Stimulated activated memory B cell treated with anti-CD40 and anti-IgM and Interleukin-4, amounts not matched to agents 10 μg/mL and 1 μg/mL and 100 μg/mL, for 72 hours (primary cell): ENCODE measurements at regions not wholly inside any gene's neighbourhood (a gene's known extent, or its start where the extent isn't known, plus 50 kb on each side); places are given as distances from the start of the nearest gene placed in this dataset.

Source experiments
- ATAC-seq: fragments of 150-1000 bp; cut with Tn5 transposase; 2 replicates; pipeline ENCODE4 v1.10.0; 2021
- H3K27ac Mint-ChIP-seq: one replicate; pipeline ENCODE4 v1.8.0; 2022; ENCODE audit warnings: mild to moderate bottlenecking, mixed read lengths
- H3K27me3 Mint-ChIP-seq: one replicate; pipeline ENCODE4 v1.8.0; 2022; ENCODE audit warnings: mixed read lengths
- H3K36me3 Mint-ChIP-seq: one replicate; pipeline ENCODE4 v1.8.0; 2022; ENCODE audit warnings: mixed read lengths
- H3K4me1 Mint-ChIP-seq: one replicate; pipeline ENCODE4 v1.8.0; 2022; ENCODE audit warnings: mixed read lengths
- H3K4me3 Mint-ChIP-seq: one replicate; pipeline ENCODE4 v1.8.0; 2022; ENCODE audit warnings: mild to moderate bottlenecking, moderate library complexity, mixed read lengths
- H3K9me3 Mint-ChIP-seq: one replicate; pipeline ENCODE4 v1.8.0; 2022; ENCODE audit warnings: mixed read lengths

DNA sequence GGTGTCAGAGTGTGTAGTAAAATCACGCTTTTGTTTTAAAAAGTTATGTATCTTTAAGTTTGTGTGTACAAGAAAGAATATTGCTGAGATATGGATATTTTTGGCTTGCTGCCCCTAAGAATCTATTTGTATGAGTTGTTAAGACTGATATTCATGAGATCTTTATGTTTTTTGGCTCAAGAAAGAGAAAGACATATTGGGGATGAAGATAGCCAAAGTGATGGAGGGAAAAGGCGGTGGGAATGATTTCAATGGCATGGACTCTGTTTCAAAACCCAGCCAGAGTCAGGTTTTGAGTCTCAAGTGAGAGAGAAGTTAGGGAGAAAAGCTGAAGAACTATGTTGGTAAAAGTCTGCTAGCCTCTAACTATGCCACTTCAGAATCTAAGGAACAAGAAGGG lies 351.7 kb downstream of the PBX1 start:
- no peaks in the 10 kb centered on the region for H3K36me3 Mint-ChIP-seq
- ATAC-seq: no peak
- no peak overlapping the region for H3K4me3 Mint-ChIP-seq
- no peak overlapping the region for H3K27ac Mint-ChIP-seq
- H3K4me1 Mint-ChIP-seq: no peaks in the 10 kb centered on the region
- H3K27me3 Mint-ChIP-seq: no peaks in the 10 kb centered on the region
- no peaks in the 10 kb centered on the region for H3K9me3 Mint-ChIP-seq

DNA sequence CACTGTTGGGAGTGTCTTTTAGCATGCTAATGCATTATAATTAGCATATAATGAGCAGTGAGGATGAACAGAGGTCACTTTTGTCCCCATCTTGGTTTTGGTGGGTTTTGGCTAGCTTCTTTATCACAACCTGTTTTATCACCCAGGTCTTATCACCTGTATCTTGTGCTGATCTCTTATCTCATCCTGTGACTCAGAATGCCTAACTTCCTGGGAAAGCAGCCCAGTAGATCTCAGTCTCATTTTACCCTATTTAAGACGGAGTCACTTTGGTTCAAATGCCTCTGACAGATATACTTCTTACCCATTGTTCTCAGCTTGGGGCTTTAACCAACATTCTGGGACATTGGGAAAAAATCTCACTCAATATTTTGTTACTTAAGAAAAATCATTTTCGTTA lies 348.7 kb downstream of the PBX1 start:
- Mint-ChIP-seq H3K9me3 (no peaks in the 10 kb centered on the region), H3K4me1 (no peaks in the 10 kb centered on the region), H3K27me3 (no peaks in the 10 kb centered on the region), H3K4me3 (no peak overlapping the region), H3K36me3 (no peaks in the 10 kb centered on the region), H3K27ac (no peak overlapping the region)
- ATAC-seq: no peak

DNA sequence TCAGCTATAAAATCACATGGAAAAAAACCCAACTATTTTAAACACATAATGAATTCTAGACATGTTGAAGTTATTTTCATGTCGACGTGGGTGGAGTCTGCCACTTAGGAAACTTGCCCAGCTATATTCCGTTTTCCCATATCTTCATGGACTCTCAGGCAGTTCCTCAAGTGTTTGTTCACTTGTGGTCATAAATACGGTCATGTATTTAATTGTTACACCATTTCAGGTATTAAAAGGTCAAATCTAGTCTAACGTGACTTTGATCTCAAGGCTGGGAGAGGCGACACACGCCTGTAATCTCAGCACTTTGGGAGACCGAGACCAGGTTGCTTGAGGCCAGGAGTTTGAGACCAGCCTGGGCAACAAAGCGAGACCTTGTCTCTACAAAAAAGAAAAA lies 346.9 kb downstream of the PBX1 start:
- no peak overlapping the region for H3K27ac Mint-ChIP-seq
- no peak for ATAC-seq
- no peaks in the 10 kb centered on the region for H3K27me3 Mint-ChIP-seq
- no peaks in the 10 kb centered on the region for H3K4me1 Mint-ChIP-seq
- no peaks in the 10 kb centered on the region for H3K9me3 Mint-ChIP-seq
- H3K36me3 Mint-ChIP-seq: no peaks in the 10 kb centered on the region
- no peak overlapping the region for H3K4me3 Mint-ChIP-seq

DNA sequence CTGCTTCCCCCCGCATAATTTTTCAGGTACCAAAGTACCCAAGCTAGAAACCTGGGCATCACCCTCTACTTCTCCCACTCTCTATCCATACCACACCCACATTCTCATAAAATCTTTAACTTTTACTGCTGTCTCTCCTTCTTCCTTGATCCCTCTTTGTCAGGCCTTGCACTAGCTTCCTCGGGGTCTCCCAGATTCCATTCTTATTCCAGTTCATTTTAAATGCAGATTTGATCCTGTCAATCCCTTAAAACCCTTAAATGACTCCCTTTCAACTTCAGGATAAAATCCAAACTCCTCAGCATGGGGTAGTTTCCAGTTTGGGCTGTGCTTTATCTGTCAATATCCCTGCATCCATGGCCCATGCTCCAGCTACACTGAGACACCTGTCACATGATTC lies 343.5 kb downstream of the PBX1 start:
- Mint-ChIP-seq H3K36me3 (no peaks in the 10 kb centered on the region), H3K4me3 (no peak overlapping the region), H3K27ac (no peak overlapping the region), H3K27me3 (no peaks in the 10 kb centered on the region), H3K4me1 (no peaks in the 10 kb centered on the region), H3K9me3 (peaks cover 10% of the 10 kb centered on the region)
- no peak for ATAC-seq
